Mammary epithelial cell (primary cell): ENCODE measurements at regions not wholly inside any gene's neighbourhood (a gene's known extent, or its start where the extent isn't known, plus 50 kb on each side); places are given as distances from the start of the nearest gene placed in this dataset.

ENCODE experiments used
- EZH2 ChIP-seq: IDR thresholded peaks from 2 replicates; pipeline ENCODE4 v1.6.1; 2012; ENCODE audit warnings: low read length, inconsistent platforms, borderline replicate concordance
- TF ChIP-seq, protein P1 (sequence below), 2 donors: IDR thresholded peaks in 1 of 2; conservative IDR thresholded peaks in 1 of 2; 2 replicates each; pipeline ENCODE4 v1.5.1; 2011 to 2012; ENCODE audit warnings: inconsistent platforms in 2 of 2, low read length in 2 of 2, mild to moderate bottlenecking in 2 of 2, control low read depth in 1 of 2, low read depth in 1 of 2; ENCODE audit not compliant: insufficient read depth in 1 of 2; ENCODE audit errors: extremely low read depth in 1 of 2

GRCh38 chr2:10190255-10190654, 67.7 kb downstream of the RRM2 start:
- TF ChIP-seq, protein P1, sequence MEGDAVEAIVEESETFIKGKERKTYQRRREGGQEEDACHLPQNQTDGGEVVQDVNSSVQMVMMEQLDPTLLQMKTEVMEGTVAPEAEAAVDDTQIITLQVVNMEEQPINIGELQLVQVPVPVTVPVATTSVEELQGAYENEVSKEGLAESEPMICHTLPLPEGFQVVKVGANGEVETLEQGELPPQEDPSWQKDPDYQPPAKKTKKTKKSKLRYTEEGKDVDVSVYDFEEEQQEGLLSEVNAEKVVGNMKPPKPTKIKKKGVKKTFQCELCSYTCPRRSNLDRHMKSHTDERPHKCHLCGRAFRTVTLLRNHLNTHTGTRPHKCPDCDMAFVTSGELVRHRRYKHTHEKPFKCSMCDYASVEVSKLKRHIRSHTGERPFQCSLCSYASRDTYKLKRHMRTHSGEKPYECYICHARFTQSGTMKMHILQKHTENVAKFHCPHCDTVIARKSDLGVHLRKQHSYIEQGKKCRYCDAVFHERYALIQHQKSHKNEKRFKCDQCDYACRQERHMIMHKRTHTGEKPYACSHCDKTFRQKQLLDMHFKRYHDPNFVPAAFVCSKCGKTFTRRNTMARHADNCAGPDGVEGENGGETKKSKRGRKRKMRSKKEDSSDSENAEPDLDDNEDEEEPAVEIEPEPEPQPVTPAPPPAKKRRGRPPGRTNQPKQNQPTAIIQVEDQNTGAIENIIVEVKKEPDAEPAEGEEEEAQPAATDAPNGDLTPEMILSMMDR (conservative IDR thresholded peaks at IDR 0.05 in 1 of 2, IDR thresholded peaks at IDR 0.05 in 1 of 2; ENCODE audit: extremely low read depth in 1 of 2, insufficient read depth in 1 of 2, low read depth in 1 of 2, low read length in 2 of 2): no peak
- no peak for TF ChIP-seq EZH2
